ENCODE measurements at regions not wholly inside any gene's neighbourhood (a gene's known extent, or its start where the extent isn't known, plus 50 kb on each side); places are given as distances from the start of the nearest gene placed in this dataset.

- H3K4me3 ChIP-seq = no peak overlapping the region
- no peak overlapping the region for H3K27ac ChIP-seq
These were observed 2301.2 kb downstream of the PCDH9 start for GRCh38 chr13:64928696-64929499.

- Histone ChIP-seq H3K27ac (no peak overlapping the region), H3K4me3 (no peak overlapping the region)
These were observed 2304.4 kb downstream of the PCDH9 start for GRCh38 chr13:64925727-64926126.

- no peak overlapping the region for H3K4me3 ChIP-seq
- H3K27ac ChIP-seq = no peak overlapping the region
These were observed 2304.9 kb downstream of the PCDH9 start for GRCh38 chr13:64925284-64925683.

GRCh38 chr13:64924401-64924800 is 2305.7 kb downstream of the PCDH9 start:
- H3K4me3 ChIP-seq = no peak overlapping the region
- no peak overlapping the region for H3K27ac ChIP-seq

GRCh38 chr13:64917566-64917965 is 2312.6 kb downstream of the PCDH9 start:
- Histone ChIP-seq H3K4me3 (no peak overlapping the region), H3K27ac (no peak overlapping the region)

- no peak overlapping the region for H3K4me3 ChIP-seq
- H3K27ac ChIP-seq = no peak overlapping the region
These were observed 2318.0 kb downstream of the PCDH9 start for GRCh38 chr13:64912141-64912540.

- H3K4me3 ChIP-seq = no peak overlapping the region
- no peak overlapping the region for H3K27ac ChIP-seq
These were observed 2320.0 kb downstream of the PCDH9 start for GRCh38 chr13:64910096-64910495.

GRCh38 chr13:64909184-64909583 is 2321.0 kb downstream of the PCDH9 start:
- no peak overlapping the region for H3K27ac ChIP-seq
- no peak overlapping the region for H3K4me3 ChIP-seq

GRCh38 chr13:64900039-64900438 is 2330.1 kb downstream of the PCDH9 start:
- Histone ChIP-seq H3K4me3 (no peak overlapping the region), H3K27ac (no peak overlapping the region)

GRCh38 chr13:64884976-64885375 is 2345.2 kb downstream of the PCDH9 start:
- no peak overlapping the region for H3K4me3 ChIP-seq
- no peak overlapping the region for H3K27ac ChIP-seq

- Histone ChIP-seq H3K4me3 (no peak overlapping the region), H3K27ac (no peak overlapping the region)
These were observed 2353.0 kb downstream of the PCDH9 start for GRCh38 chr13:64877176-64877575.

GRCh38 chr13:64871742-64872141 is 2358.4 kb downstream of the PCDH9 start:
- H3K27ac ChIP-seq = no peak overlapping the region

GRCh38 chr13:64869539-64869938 is 2360.6 kb downstream of the PCDH9 start:
- no peak overlapping the region for H3K4me3 ChIP-seq
- no peak overlapping the region for H3K27ac ChIP-seq

More at GRCh38 chr13:64871742-64872141, 2358.4 kb downstream of the PCDH9 start:
- H3K4me3 ChIP-seq = no peak overlapping the region

GRCh38 chr13:64867856-64868255 is 2362.3 kb downstream of the PCDH9 start:
- no peak overlapping the region for H3K4me3 ChIP-seq
- no peak overlapping the region for H3K27ac ChIP-seq

GRCh38 chr13:64866331-64866730 is 2363.8 kb downstream of the PCDH9 start:
- no peak overlapping the region for H3K4me3 ChIP-seq
- no peak overlapping the region for H3K27ac ChIP-seq

- Histone ChIP-seq H3K4me3 (no peak overlapping the region), H3K27ac (no peak overlapping the region)
These were observed 2374.6 kb downstream of the PCDH9 start for GRCh38 chr13:64855506-64855905.

- Histone ChIP-seq H3K27ac (no peak overlapping the region), H3K4me3 (no peak overlapping the region)
These were observed 2380.1 kb downstream of the PCDH9 start for GRCh38 chr13:64850017-64850416.

GRCh38 chr13:64849196-64849595 is 2380.9 kb downstream of the PCDH9 start:
- H3K4me3 ChIP-seq = no peak overlapping the region

GRCh38 chr13:64847767-64848166 is 2382.4 kb downstream of the PCDH9 start:
- Histone ChIP-seq H3K27ac (no peak overlapping the region), H3K4me3 (no peak overlapping the region)

More at GRCh38 chr13:64849196-64849595, 2380.9 kb downstream of the PCDH9 start:
- no peak overlapping the region for H3K27ac ChIP-seq

- Histone ChIP-seq H3K4me3 (no peak overlapping the region), H3K27ac (no peak overlapping the region)
These were observed 2385.0 kb downstream of the PCDH9 start for GRCh38 chr13:64845110-64845509.

GRCh38 chr13:64819081-64819480 is 2411.1 kb downstream of the PCDH9 start:
- H3K27ac ChIP-seq = no peak overlapping the region
- no peak overlapping the region for H3K4me3 ChIP-seq

GRCh38 chr13:64817691-64818090 is 2412.4 kb downstream of the PCDH9 start:
- no peak overlapping the region for H3K4me3 ChIP-seq
- H3K27ac ChIP-seq = no peak overlapping the region

All from skin epidermis (tissue), 12 donors.